Epidermal melanocyte (primary cell): ENCODE measurements at regions not wholly inside any gene's neighbourhood (a gene's known extent, or its start where the extent isn't known, plus 50 kb on each side); places are given as distances from the start of the nearest gene placed in this dataset.
A peak's percentile ranks its signal among the peaks of the same experiment; 100 is the strongest.
"Not testable (repeated sequence)": the region's sequence is repeated elsewhere in the genome, so short reads cannot be mapped to it uniquely, and the experiment has no call there.

ENCODE experiments used
- DNase-seq: peaks from one replicate; pipeline ENCODE4 v3.0.0; 2011; ENCODE audit warnings: low spot score; ENCODE audit not compliant: insufficient read length

- peak; percentile 28 for DNase-seq
These were observed 918.0 kb downstream of the AACS start for GRCh38 chr12:125983094-125983783.

- no peak for DNase-seq
These were observed 918.7 kb downstream of the AACS start for GRCh38 chr12:125983784-125984500.

GRCh38 chr12:125988545-125988944, 923.3 kb downstream of the AACS start:
- DNase-seq = no peak

GRCh38 chr12:125989696-125990095, 924.5 kb downstream of the AACS start:
- DNase-seq = no peak

- DNase-seq = no peak
These were observed 931.2 kb downstream of the AACS start for GRCh38 chr12:125996443-125996842.

- no peak for DNase-seq
These were observed 934.4 kb downstream of the AACS start for GRCh38 chr12:125999628-126000027.

GRCh38 chr12:126019385-126019784, 954.1 kb downstream of the AACS start:
- no peak for DNase-seq

GRCh38 chr12:126021675-126022074, 956.4 kb downstream of the AACS start:
- DNase-seq = no peak

GRCh38 chr12:126027825-126028224, 962.6 kb downstream of the AACS start:
- no peak for DNase-seq

GRCh38 chr12:126030573-126030972, 965.3 kb downstream of the AACS start:
- DNase-seq = no peak

GRCh38 chr12:126033751-126034150, 968.5 kb downstream of the AACS start:
- no peak for DNase-seq

- DNase-seq = no peak
These were observed 971.1 kb downstream of the AACS start for GRCh38 chr12:126036348-126036747.

GRCh38 chr12:126038434-126038833, 973.2 kb downstream of the AACS start:
- DNase-seq = no peak

GRCh38 chr12:126040307-126040706, 975.1 kb downstream of the AACS start:
- DNase-seq = no peak

GRCh38 chr12:126042286-126042685, 977.1 kb downstream of the AACS start:
- no peak for DNase-seq

GRCh38 chr12:126049501-126049900, 984.3 kb downstream of the AACS start:
- DNase-seq = not testable (repeated sequence)

GRCh38 chr12:126051611-126052107, 986.4 kb downstream of the AACS start:
- DNase-seq = no peak

- DNase-seq = no peak
These were observed 990.3 kb downstream of the AACS start for GRCh38 chr12:126055521-126055920.

GRCh38 chr12:126061777-126062176, 996.5 kb downstream of the AACS start:
- DNase-seq = no peak

GRCh38 chr12:126064028-126064427, 998.8 kb downstream of the AACS start:
- no peak for DNase-seq

- no peak for DNase-seq
These were observed 1002.5 kb downstream of the AACS start for GRCh38 chr12:126067626-126068329.

GRCh38 chr12:126069549-126070165, 1004.4 kb downstream of the AACS start:
- DNase-seq = no peak
